Head of caudate nucleus (tissue), 42 donors: ENCODE measurements at regions not wholly inside any gene's neighbourhood (a gene's known extent, or its start where the extent isn't known, plus 50 kb on each side); places are given as distances from the start of the nearest gene placed in this dataset.
"Not testable (repeated sequence)": the region's sequence is repeated elsewhere in the genome, so short reads cannot be mapped to it uniquely, and the experiment has no call there.

ENCODE experiments used
- DNase-seq, 42 donors: peaks; one replicate each; pipeline versions ENCODE4 v3.0.0 to v3.0.0-alpha.2; 2020 to 2021; ENCODE audit warnings: mixed read lengths in 7 of 42
- intact Hi-C: fragments of 100-400 bp; cut with DNase I; formaldehyde crosslinking; loops from one replicate; pipeline ENCODE4 v1.15.0; 2022

DNA sequence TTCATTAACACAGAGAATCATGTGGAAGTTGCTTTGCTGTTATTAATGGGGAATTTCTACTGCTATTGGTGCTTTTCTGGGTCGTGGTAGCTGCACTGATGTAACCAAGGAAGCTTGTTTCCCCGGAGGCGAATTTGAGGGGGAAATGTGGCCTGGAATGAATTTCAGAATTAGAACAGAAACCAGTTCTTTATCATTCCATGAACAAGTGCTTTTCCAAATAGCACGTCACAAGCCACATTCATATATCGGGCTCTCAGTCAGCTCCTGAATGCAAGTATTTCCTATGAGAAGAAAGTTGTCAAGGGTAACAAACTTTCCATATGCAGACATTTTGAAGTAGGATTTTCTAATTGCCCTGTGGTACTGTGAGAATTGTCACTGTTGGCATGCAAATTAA lies 1353.2 kb downstream of the AACS start:
- no peak for DNase-seq
- intact Hi-C loops, result no loop called here

DNA sequence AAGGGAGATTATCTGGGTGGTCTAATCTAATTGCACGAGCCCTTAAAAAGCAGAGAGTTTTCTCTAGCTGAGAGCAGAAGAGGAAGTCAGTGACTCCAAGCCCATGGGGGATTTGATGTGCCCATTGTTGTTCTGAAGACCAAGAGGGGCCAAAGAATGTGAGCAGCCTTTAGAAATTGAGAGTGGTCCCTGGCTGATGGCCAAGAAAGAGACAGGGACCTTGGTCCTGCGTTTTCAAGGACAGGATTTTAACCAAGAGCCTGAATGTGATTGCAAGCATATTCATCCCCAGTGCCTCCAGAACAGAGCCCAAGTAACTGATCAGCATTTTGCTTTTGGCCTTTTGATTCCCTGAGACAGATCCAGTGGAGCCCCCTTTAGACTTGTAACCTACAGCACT lies 1353.9 kb downstream of the AACS start:
- DNase-seq, result no peak
- intact Hi-C loops, result no loop called here

DNA sequence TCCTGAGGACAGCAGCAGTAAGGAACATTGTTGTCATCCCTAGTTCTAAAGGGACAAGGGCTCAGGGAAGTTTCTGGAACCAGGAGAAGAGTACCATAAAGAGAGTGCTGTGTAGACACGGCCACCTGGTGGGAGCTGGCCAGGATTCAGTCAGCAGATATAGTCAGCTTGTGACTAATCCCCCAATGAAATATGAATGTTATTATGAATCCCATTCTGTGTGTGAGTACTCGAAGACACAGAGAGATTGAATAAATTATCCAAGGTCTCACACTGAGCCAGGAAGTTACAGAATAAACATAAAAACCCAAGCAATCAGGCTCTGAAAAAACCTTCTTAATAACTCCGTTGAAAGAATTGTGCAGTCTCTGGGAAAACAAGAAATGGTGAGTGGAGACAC lies 1359.5 kb downstream of the AACS start:
- DNase-seq, result no peak
- intact Hi-C loops, result no loop called here

DNA sequence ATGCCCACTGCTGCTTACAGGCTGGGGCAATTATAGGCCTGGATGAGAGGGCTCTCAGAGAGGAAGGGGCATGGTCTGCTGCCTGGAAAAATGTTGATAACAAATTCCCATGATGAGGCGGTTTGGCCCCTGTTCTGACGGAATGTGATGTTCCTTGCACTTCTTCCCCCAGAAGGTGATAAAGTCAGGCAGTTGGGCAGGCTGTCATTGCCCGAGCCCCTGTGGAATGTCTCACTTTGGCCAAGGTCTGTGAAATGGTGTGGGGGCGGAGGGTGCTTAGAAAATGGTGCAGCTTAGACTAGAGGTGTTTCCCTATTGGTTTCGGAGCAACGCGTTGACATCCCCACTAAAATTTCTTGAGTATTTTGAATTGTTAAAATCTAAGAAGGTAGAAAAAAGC lies 1360.0 kb downstream of the AACS start:
- DNase-seq, result peak in 1 of 42 donors; percentile 27

DNA sequence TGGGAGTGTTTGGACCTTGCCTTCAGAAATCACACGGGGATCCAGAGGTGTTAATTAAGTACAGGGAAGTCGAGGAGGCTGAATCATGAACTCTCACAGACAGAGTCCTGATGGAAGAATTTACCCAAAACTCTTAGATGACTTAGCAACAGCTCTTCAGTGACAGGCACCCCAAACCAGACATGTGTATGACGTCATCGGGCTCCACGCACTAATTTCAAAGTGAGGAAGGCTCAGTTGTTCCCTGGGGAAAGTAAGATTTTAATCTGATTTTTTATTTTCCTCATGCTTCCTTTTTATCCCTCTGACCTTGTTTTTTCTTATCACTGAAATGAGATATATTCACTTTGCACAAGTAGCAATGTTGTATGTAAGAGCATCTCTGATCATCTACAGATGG lies 1363.5 kb downstream of the AACS start:
- DNase-seq, result peak in 1 of 42 donors; percentile 4
- intact Hi-C loops, result no loop called here

More for the DNA sequence above, 1360.0 kb downstream of the AACS start:
- intact Hi-C loops, result no loop called here

DNA sequence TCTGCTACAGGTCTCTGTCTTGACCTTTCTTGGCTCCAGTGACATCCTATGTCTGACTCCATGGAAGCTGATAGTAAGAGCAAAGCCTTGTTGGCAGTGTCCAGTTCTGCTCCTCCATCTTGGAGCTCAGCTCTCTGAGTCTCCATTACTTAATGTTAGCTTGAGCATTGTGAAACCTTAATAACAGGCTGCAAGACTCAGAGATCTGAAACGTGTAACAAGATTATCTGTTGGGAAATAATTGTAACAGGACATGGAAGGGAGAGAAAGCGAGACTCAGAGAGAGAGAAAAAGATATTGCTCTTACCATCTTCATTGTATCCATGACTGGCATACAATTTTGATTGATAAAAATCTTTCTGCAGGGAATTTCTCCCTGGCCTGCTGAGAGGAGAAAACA lies 1365.7 kb downstream of the AACS start:
- peak in 1 of 42 donors; percentile 12 for DNase-seq
- intact Hi-C loops, result no loop called here

DNA sequence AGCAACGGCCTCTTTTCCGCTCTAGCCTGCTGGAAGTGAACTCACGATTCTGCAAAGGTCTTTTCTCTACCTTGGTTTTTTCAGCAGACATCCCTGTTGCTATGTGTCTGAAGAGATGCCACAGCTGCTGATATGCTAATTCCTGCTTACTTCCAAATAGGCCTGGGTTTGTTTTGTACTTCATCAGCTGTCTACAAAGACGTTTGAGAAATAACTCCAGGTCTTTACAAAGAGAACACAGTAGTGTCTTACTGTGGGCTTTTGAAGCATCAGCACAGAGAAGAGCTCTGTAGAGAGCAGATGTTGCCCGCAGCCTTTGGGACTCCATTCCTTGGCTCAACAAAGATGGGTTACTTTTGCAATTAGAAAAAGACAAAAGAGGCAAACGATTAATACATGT lies 1366.5 kb downstream of the AACS start:
- DNase-seq, result peak in 1 of 42 donors; percentile 12
- intact Hi-C loops, result no loop called here

DNA sequence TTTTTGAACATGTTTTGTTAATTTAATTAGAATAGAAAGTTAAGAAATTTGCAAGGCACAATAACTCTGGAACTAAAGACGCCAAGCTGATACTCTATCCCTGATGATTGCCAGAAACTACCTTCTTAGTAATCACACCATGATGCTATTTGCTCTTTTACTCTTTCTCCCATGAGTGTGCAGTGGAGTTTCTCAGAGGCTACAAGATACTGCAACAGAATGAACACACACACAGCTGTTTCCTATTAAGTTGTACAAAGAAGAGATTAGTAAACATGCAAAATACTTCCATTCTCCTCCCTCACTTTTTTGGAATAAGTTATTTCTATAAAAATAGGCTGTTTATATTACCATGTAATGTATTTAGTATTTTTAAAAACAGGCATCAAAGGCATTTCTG lies 1367.5 kb downstream of the AACS start:
- no peak for DNase-seq
- intact Hi-C loops, result no loop called here

DNA sequence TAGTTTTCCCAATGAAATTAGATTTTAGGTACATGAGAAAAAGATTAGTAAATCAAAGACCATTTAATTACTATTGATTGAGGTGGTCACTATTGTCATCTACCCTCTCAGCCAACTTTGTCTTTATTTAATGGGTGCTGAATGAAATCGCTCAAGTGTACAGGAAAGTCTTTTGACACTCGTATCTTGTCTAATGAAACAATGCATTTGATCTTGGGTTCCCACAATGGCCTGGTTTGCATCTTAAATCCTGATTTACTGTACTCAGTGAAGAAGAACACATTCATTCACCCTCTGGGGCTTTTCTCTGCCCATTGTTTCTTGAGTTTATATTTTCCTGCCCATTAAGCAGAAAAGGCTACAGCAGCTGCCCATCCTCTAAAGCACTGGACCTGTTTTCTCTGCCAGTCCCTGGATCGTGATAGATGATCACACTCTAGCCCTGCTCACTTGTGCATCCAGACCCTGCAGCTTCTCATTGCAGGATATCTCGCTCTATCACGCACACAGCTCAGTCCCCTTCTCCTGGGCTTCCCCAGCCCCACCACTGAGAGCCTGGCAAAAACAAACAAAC lies 1369.3 kb downstream of the AACS start:
- peak in 1 of 42 donors; percentile 5 for DNase-seq
- intact Hi-C loops, result no loop called here

DNA sequence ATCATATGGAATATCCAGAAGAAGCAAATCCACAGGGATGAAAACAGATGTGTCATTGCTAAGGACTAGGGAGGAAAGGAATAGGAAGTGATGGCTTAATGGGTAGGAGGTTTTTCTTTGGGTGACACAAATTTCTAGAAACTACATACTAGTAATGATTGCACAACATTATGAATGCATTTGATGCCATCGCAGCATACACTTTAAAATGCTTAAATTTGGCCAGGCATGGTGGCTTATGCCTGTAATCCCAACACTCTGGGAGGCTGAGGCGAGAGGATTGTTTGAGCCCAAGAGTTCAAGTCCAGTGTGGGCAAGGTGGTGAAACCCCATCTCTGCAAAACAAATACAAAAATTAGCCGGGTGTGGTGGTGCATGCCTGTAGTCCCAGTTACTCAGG lies 1370.8 kb downstream of the AACS start:
- intact Hi-C loops, result no loop called here

DNA sequence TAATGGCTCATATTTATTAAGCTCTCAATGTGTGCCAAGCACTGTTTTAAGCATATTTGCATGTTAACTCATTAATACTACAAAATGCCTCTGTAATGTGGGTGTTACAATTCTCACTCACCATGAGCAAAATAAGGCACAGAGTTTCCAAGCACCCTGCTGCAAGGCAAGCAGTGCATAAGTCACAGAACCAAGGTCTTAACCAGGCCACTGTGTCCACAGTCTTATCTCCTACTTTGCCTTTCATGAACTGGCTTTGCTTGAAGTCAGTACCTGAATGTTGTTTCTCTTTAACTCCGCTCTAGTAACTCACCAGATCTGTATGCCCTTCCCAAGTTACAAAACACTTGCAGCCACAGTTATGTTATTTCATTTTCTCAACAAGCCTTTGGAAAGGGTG lies 1372.7 kb downstream of the AACS start:
- peak in 1 of 42 donors; percentile 21 for DNase-seq
- intact Hi-C loops, result no loop called here

More for the DNA sequence above, 1370.8 kb downstream of the AACS start:
- peak in 1 of 42 donors; percentile 23 for DNase-seq

DNA sequence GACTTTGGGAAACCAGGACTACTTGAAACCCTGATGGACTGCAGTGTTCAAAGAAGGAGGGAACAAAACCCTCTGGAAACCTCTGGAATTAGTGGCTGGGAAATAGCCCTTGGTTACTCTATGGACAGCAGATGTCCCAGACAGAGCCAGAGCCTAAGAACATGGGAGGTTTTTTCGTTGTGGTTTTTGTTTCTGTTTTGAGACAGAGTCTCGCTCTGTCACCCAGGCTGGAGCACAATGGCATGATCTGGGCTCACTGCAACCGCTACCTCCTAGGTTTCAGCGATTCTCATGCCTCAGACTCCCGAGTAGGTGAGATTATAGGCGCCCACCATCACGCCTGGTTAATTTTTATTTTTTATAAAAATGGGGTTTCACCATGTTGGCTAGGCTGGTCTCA lies 1378.7 kb downstream of the AACS start:
- DNase-seq, result peak in 1 of 42 donors; percentile 4

DNA sequence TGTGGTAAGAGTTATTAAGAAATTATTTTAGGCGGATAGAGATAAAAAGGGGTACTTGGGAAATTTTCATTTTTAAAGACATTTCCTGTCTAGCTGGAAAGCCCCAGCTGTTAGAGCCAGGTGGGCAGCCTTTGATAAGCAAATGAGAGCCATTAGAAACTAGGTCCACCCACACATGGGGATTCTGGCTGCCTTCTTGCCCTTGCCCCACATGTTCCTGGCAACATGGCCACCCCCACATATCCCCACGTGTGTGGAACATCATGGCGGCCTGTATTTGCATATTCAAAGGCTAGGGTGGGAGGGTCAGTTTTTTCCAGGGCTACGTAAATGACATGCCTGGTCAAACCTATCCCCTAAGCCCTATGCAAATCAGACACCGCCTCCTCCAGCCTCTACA lies 1382.1 kb downstream of the AACS start:
- intact Hi-C loops, result no loop called here
- no peak for DNase-seq

More for the DNA sequence above, 1378.7 kb downstream of the AACS start:
- intact Hi-C loops, result no loop called here

DNA sequence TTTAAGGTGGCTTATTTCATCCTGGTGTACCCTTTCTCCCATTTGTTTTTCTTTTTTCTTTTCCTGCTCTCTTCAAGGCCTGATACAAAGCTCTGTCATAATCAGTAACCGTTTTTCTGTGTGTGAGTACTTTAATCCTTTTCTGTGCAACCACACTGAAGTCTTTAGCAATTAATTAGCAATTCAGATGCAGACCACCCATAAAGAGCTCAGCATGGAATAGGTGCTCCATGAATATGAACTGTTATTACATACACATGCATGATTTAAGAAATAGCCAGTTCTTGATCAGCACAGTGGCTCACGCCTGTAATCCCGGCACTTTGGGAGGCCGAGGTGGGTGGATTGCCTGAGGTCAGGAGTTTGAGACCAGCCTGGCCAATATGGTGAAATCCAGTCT lies 1386.6 kb downstream of the AACS start:
- intact Hi-C loops, result no loop called here
- no peak for DNase-seq

DNA sequence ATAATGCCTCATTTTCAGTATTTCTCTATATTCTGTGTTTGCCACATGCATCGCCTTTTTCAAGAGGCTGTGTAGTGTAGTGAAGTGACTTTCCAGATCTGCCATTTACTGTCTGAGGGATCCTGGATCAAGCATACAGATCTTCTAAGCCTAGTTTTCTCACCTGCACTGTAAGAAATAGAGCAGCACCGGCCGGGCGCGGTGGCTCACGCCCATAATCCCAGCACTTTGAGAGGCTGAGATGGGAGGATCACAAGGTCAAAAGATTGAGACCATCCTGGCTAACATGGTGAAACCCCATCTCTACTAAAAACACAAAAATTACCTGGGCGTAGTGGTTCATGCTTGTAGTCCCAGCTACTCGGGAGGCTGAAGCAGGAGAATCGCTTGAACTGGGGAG lies 1387.5 kb downstream of the AACS start:
- DNase-seq, intact Hi-C loops: not testable (repeated sequence)

DNA sequence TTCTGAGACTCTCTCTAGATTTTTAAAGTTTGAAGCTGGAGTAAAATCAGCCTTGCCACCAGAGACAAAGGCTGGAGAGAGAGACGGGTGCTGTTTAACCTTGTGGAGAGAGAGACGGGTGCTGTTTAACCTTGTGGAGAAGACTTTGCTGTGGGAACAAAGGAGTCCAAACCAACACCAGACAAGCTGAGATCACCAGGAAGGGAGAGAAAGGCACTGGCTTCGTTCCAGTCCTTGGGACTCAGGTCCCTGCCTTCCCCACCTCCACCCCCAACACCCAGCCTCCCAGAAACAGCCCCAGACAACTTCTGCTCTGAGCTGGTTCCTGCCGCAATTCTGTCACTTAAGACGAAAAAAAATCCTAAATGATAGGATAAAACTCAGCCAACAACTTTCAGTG lies 1389.3 kb downstream of the AACS start:
- intact Hi-C loops, result no loop called here
- no peak for DNase-seq

DNA sequence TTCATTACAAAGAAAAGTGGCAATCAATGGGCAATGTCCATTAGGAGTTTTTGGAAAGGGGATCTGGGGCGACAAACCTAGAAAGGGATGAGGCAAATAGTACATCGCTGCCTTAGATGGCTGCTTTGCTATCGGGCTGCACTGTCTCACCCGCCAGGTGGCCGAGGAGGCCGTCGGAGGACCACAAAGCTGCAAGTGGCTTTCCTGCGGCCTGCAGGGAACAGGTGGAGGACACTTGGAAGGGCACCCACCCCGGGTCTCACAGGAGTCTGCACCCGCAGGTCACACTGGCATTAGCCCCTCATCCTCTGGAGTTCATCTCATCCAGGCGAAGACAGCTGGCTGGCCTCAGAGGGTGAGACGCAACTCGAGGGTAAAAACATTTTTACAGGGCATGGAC lies 1392.5 kb downstream of the AACS start:
- DNase-seq, result no peak

DNA sequence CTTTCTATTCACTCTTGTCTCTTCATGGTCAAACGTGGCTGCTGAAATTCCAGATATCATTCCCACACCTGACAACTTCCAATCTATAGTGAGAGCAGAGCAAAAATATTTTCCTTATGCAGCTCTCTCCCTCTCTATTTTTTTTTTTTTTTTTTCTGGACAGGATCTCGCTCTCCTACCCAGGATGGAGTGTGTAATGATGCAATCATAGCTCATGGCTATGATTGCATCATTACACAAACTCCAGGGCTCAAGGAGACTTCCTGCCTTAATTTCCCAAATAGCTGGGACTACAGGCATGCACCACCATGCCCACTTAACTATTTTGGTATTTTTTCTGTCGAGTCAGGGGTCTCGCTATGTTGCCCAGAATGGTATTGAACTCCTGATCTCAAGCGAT lies 1398.9 kb downstream of the AACS start:
- intact Hi-C loops, result no loop called here
- no peak for DNase-seq

More for the DNA sequence above, 1392.5 kb downstream of the AACS start:
- intact Hi-C loops, result no loop called here

DNA sequence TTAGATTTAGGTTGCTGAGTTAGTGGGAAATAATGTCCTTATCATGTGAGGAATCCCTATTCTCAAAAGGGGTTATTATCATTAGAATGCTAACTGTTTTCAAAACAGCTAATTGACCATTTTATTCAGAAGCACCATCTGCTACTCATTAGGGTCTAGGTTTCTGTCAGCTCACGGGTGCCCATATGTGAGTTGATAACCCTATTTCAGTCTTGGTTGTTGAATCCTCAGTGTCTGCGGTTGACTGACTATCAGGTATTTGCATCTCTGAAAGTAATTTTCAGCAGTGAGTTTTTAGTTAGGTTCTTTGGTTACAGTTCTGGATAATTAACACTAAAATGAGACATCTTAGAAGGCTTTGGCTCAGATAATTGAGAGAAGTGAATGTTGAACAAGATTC lies 1404.0 kb downstream of the AACS start:
- intact Hi-C loops, result no loop called here
- no peak for DNase-seq

DNA sequence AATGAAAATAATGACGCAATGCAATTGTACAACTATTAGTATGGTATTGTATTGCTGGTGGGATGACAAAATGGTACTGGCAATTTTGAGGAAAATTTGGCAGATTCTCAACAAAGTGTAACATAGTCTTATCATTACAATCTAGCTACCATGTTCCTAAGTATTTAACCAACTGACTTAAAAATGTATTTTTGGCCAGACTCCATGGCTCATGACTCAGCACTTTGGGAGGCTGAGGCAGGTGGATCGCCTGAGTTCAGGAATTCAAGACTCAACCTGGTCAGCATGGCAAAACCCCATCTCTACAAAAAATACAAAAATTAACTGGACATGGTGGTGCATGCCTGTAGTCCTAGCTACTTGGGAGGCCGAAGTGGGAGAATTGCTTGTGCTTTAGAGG lies 1409.5 kb downstream of the AACS start:
- intact Hi-C loops, result no loop called here
- DNase-seq, result no peak

DNA sequence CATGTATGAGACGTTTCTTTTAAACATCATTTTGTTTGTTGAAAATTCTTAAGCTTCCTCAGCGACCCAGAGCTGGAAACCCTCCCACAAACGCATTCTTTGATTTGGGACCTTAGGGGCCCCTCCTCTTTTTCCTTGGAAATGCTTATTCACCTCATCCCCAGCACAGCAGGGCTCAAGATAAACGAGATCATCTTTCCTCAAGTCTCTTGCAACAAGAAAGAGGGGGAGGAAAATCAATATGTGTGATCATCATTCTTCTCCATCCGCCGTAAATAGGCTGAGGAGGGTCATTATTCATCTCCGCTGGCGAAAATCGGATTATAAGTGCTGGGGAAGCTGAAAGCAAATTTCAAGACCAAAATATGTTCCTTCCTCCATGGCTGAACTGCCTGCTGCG lies 1415.2 kb downstream of the AACS start:
- no peak for DNase-seq

DNA sequence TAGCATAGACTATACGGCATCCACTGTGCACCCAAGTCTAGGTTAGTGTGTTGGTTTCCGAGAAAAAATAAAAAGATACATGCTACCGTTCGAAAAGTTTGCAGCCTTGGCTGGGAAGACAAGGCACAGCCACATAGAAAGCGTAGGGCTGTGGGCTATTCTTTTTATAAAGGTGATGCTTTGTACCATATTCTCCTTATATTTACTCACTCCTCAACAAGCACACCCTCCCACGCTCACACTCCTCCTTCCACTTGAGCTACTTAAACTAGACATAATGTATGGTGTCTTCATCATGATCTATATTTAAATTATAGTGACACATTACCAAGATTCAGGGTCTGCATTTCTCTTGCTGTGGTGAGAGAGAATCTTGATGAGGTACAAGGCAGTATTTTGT lies 1416.5 kb downstream of the AACS start:
- intact Hi-C loops, result no loop called here
- DNase-seq, result no peak

More for the DNA sequence above, 1415.2 kb downstream of the AACS start:
- intact Hi-C loops, result no loop called here
